Panc1 (cell line): ENCODE measurements at regions not wholly inside any gene's neighbourhood (a gene's known extent, or its start where the extent isn't known, plus 50 kb on each side); places are given as distances from the start of the nearest gene placed in this dataset.

Experiments used
- ATAC-seq: fragments of 200-7000 bp; cut with Tn5 transposase; 2 replicates; pipeline ENCODE4 v1.9.1; 2020; ENCODE audit warnings: mild to moderate bottlenecking, moderate library complexity
- BruUV-seq: library from RNA; stranded (reverse); fragments of 400-500 nt; replicated peaks from 2 replicates; lab custom pipeline; 2021; lab: Mats Ljungman, UMichigan
- CTCF ChIA-PET: fragments of 300-600 bp; sonication (Branson Sonifier 250); formaldehyde crosslinking; loops from one replicate; lab custom pipeline; 2022; ENCODE audit warnings: antibody characterized with exemption; lab: Charles Lee
- POLR2A ChIA-PET: fragments of 300-600 bp; sonication (Branson Sonifier 250); formaldehyde crosslinking; loops from one replicate; lab custom pipeline; 2022; ENCODE audit warnings: antibody characterized with exemption; lab: Charles Lee
- DNase-seq: peaks from one replicate; pipeline ENCODE4 v3.0.0-alpha.2; 2010; ENCODE audit warnings: low read depth, low spot score
- H3K27ac ChIP-seq: 2 replicates; pipeline ENCODE4 v1.5.1; 2011; ENCODE audit warnings: mild to moderate bottlenecking, low read length, inconsistent platforms
- H3K27me3 ChIP-seq: fragments of 200-500 bp; sonication (Bioruptor generic); 2 replicates; pipeline ENCODE4 v1.6.0; 2014; ENCODE audit warnings: low read length, inconsistent platforms; ENCODE audit not compliant: control insufficient read depth, insufficient read depth
- H3K36me3 ChIP-seq: fragments of 200-500 bp; sonication (Bioruptor generic); 2 replicates; pipeline ENCODE4 v1.5.1; 2014; ENCODE audit warnings: inconsistent platforms, mild to moderate bottlenecking, low read length, moderate library complexity; ENCODE audit not compliant: control insufficient read depth, insufficient read depth
- H3K4me1 ChIP-seq: 2 replicates; pipeline ENCODE4 v1.5.1; 2011; ENCODE audit warnings: inconsistent platforms, mild to moderate bottlenecking, low read length, moderate library complexity; ENCODE audit not compliant: control insufficient read depth, insufficient read depth
- H3K4me3 ChIP-seq, 2 experiments: 2 replicates each; pipeline ENCODE4 v1.5.1; 2011 to 2012; ENCODE audit warnings: low read depth in 2 of 2, low read length in 2 of 2, mild to moderate bottlenecking in 2 of 2, inconsistent platforms in 1 of 2, moderate library complexity in 1 of 2
- H3K9me3 ChIP-seq: fragments of 200-500 bp; sonication (Bioruptor generic); 2 replicates; pipeline ENCODE4 v1.5.1; 2014; ENCODE audit warnings: low read depth, mild to moderate bottlenecking, inconsistent platforms, low read length, moderate library complexity; ENCODE audit not compliant: control insufficient read depth, insufficient read depth
- POLR2AphosphoS5 ChIP-seq: IDR thresholded peaks from 2 replicates; pipeline ENCODE4 v1.6.1; 2012; ENCODE audit warnings: mild to moderate bottlenecking, low read depth, low read length, moderate library complexity
- SIN3A ChIP-seq: IDR thresholded peaks from 2 replicates; pipeline ENCODE4 v1.6.1; 2012; ENCODE audit warnings: low read depth, mild to moderate bottlenecking, low read length, moderate library complexity, borderline replicate concordance; ENCODE audit not compliant: insufficient read depth
- TCF7L2 ChIP-seq: IDR thresholded peaks from 2 replicates; pipeline ENCODE4 v1.6.1; 2011; ENCODE audit warnings: mild to moderate bottlenecking, low read depth, low read length, inconsistent platforms
- in situ Hi-C: cut with HindIII; loops from 2 replicates; pipeline ENCODE4 v1.10.0; 2016; ENCODE audit warnings: low sequenced_read_pairs, low pct_unique_long_range_greater_than_20kb
- intact Hi-C: fragments of 100-400 bp; cut with micrococcal nuclease; formaldehyde crosslinking; loops from one replicate; pipeline ENCODE4 v1.10.0; 2022; ENCODE audit not compliant: unreplicated experiment
- TF ChIP-seq, protein P1 (sequence below), 2 experiments: IDR thresholded peaks; 2 replicates each; pipeline ENCODE4 v1.6.1; 2011 to 2012; ENCODE audit warnings: low read depth in 2 of 2, control low read depth in 1 of 2, low read length in 1 of 2, mild to moderate bottlenecking in 1 of 2, moderate library complexity in 1 of 2; ENCODE audit not compliant: insufficient read depth in 1 of 2
- TF ChIP-seq, protein P2 (sequence below): fragments of 450-650 bp; IDR thresholded peaks from 2 replicates; pipeline ENCODE4 v1.5.1; 2017; ENCODE audit warnings: mild to moderate bottlenecking

DNA sequence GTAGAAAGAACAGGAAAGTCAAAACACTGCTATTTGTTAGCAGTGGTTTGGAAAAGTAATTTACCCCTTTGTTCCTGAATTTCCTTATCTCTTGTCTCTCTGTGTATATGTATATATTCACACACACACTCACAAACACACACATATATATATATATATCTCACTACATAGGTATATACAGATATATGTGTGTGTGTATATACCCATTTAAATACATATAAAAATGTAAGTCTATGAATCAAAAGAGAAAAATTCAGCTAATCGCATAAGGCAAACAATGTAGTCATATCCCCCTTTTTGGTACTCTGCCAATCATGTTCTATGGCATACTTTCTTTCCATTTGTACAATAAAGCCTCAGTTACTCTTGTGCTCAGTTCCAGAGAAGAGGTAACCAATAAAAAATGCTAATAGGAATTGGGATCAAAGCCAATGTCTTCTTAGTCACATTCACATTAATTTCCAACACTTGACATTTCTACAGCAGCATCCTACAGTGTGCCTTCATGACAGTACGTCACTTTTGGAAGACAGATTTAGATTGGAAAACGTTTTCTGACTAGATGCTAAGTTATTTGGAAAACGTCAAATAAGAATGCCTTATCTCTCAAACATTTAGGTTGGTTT, 94.6 kb downstream of the MC4R start:
- Histone ChIP-seq H3K36me3 (no peaks in the 10 kb centered on the region), H3K4me3 (no peak overlapping the region), H3K27me3 (no peaks in the 10 kb centered on the region), H3K4me1 (no peaks in the 10 kb centered on the region), H3K9me3 (no peaks in the 10 kb centered on the region), H3K27ac (no peak overlapping the region)
- no TSS peak for BruUV-seq
- CTCF ChIA-PET, result no interaction called here
- DNase-seq (no peak), ATAC-seq (no peak)
- POLR2A ChIA-PET, result no interaction called here
- intact Hi-C loops, result no loop called here
- TF ChIP-seq SIN3A (no peak), TCF7L2 (no peak), POLR2AphosphoS5 (no peak)
- TF ChIP-seq, protein P1, sequence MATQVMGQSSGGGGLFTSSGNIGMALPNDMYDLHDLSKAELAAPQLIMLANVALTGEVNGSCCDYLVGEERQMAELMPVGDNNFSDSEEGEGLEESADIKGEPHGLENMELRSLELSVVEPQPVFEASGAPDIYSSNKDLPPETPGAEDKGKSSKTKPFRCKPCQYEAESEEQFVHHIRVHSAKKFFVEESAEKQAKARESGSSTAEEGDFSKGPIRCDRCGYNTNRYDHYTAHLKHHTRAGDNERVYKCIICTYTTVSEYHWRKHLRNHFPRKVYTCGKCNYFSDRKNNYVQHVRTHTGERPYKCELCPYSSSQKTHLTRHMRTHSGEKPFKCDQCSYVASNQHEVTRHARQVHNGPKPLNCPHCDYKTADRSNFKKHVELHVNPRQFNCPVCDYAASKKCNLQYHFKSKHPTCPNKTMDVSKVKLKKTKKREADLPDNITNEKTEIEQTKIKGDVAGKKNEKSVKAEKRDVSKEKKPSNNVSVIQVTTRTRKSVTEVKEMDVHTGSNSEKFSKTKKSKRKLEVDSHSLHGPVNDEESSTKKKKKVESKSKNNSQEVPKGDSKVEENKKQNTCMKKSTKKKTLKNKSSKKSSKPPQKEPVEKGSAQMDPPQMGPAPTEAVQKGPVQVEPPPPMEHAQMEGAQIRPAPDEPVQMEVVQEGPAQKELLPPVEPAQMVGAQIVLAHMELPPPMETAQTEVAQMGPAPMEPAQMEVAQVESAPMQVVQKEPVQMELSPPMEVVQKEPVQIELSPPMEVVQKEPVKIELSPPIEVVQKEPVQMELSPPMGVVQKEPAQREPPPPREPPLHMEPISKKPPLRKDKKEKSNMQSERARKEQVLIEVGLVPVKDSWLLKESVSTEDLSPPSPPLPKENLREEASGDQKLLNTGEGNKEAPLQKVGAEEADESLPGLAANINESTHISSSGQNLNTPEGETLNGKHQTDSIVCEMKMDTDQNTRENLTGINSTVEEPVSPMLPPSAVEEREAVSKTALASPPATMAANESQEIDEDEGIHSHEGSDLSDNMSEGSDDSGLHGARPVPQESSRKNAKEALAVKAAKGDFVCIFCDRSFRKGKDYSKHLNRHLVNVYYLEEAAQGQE (IDR thresholded peaks at IDR 0.05; ENCODE audit: insufficient read depth in 1 of 2, low read depth in 2 of 2, low read length in 1 of 2), result no peak
- TF ChIP-seq, protein P2, sequence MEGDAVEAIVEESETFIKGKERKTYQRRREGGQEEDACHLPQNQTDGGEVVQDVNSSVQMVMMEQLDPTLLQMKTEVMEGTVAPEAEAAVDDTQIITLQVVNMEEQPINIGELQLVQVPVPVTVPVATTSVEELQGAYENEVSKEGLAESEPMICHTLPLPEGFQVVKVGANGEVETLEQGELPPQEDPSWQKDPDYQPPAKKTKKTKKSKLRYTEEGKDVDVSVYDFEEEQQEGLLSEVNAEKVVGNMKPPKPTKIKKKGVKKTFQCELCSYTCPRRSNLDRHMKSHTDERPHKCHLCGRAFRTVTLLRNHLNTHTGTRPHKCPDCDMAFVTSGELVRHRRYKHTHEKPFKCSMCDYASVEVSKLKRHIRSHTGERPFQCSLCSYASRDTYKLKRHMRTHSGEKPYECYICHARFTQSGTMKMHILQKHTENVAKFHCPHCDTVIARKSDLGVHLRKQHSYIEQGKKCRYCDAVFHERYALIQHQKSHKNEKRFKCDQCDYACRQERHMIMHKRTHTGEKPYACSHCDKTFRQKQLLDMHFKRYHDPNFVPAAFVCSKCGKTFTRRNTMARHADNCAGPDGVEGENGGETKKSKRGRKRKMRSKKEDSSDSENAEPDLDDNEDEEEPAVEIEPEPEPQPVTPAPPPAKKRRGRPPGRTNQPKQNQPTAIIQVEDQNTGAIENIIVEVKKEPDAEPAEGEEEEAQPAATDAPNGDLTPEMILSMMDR, result no peak
- in situ Hi-C loops, result no loop called here

DNA sequence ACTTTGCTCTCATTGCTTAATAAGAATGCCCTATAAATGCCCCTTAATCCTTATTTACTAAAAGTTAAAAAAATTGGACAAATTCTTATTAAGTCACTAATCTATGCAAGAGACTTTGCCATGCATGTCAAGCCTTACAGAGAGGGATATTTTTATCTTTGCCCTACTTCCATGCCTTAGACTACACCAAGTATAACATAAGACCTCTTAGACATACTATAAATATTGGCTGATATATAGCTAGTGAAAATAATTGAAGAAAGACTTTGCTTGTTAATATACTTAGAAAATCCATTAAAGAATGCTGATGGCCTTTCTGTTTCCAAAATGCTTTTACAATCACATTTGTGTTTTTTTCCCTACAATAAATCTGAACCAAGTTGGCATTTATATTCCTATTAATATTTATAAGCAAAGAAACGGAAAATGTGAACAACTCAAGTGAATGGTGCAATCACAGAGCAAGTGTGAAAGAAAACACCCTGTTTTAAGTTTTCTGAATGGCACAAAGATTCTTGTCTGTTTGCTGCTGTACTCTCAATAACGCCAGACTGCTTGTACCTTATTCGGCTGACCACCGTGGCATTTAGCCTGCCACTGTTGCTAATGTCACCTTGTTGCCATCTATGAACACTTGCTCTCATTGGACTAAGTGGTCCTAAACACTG, 105.0 kb downstream of the MC4R start:
- no peaks in the 10 kb centered on the region for H3K27me3 ChIP-seq
- no peaks in the 10 kb centered on the region for H3K4me1 ChIP-seq
- no peak overlapping the region for H3K4me3 ChIP-seq
- POLR2A ChIA-PET, result no interaction called here
- CTCF ChIA-PET, result no interaction called here
- no TSS peak for BruUV-seq
- in situ Hi-C loops (no loop called here), intact Hi-C loops (no loop called here)
- TF ChIP-seq, protein P2, result no peak
- TF ChIP-seq SIN3A, result no peak
- TF ChIP-seq, protein P1 (IDR thresholded peaks at IDR 0.05; ENCODE audit: insufficient read depth in 1 of 2, low read depth in 2 of 2, low read length in 1 of 2), result no peak
- no peak for TF ChIP-seq POLR2AphosphoS5
- no peak for TF ChIP-seq TCF7L2
- H3K27ac ChIP-seq, result no peak overlapping the region
- no peak for DNase-seq
- ATAC-seq, result no peak
- no peaks in the 10 kb centered on the region for H3K9me3 ChIP-seq
- no peaks in the 10 kb centered on the region for H3K36me3 ChIP-seq
